Endothelial cell of umbilical vein (primary cell): ENCODE measurements at regions not wholly inside any gene's neighbourhood (a gene's known extent, or its start where the extent isn't known, plus 50 kb on each side); places are given as distances from the start of the nearest gene placed in this dataset.
"Not testable (repeated sequence)": the region's sequence is repeated elsewhere in the genome, so short reads cannot be mapped to it uniquely, and the experiment has no call there.

Experiments
- BruUV-seq: library from RNA; stranded (reverse); fragments of 400-500 nt; replicated peaks from 2 replicates; lab custom pipeline; 2021; lab: Mats Ljungman, UMichigan
- CTCF ChIA-PET: fragments of 300-600, 350-600 bp; sonication (Branson Sonifier 250); formaldehyde crosslinking; loops from one replicate; lab custom pipeline; 2021; ENCODE audit warnings: antibody characterized with exemption, inconsistent platforms; lab: Charles Lee
- POLR2A ChIA-PET: fragments of 300-600, 350-600 bp; sonication (Branson Sonifier 250); formaldehyde crosslinking; loops from one replicate; lab custom pipeline; 2021; ENCODE audit warnings: antibody characterized with exemption, inconsistent platforms; lab: Charles Lee
- DNase-seq: peaks from one replicate; pipeline ENCODE4 v3.0.0-alpha.2; 2011; ENCODE audit warnings: low read depth, low spot score
- FAIRE-seq: peaks from 2 replicates; lab custom pipeline; 2011; peaks lifted over from hg19 to GRCh38; lab: Jason Lieb, UNC
- H2AFZ ChIP-seq: 2 replicates; pipeline ENCODE4 v1.6.0; 2012; ENCODE audit warnings: low read depth, low read length, control low read depth, inconsistent platforms
- H3K27ac ChIP-seq: 2 replicates; pipeline ENCODE4 v1.5.1; 2011; ENCODE audit warnings: low read depth, mild to moderate bottlenecking, control low read depth, low read length, moderate library complexity; ENCODE audit not compliant: insufficient read depth
- H3K27me3 ChIP-seq, 2 experiments: 2 replicates each; pipeline versions ENCODE4 v1.6.0 to v1.6.1; 2011; ENCODE audit warnings: low read length in 2 of 2, mixed read lengths in 1 of 2; ENCODE audit not compliant: control insufficient read depth in 2 of 2, insufficient read depth in 2 of 2
- H3K36me3 ChIP-seq, 2 experiments: 2 replicates in 1 of 2; 3 replicates in 1 of 2; pipeline ENCODE4 v1.5.1; 2011; ENCODE audit warnings: low read length in 2 of 2, mild to moderate bottlenecking in 1 of 2, moderate library complexity in 1 of 2; ENCODE audit not compliant: control insufficient read depth in 2 of 2, insufficient read depth in 2 of 2; ENCODE audit errors: extremely low read depth in 1 of 2
- H3K4me1 ChIP-seq: 3 replicates; pipeline ENCODE4 v1.5.1; 2011; ENCODE audit warnings: mild to moderate bottlenecking, low read length; ENCODE audit not compliant: control insufficient read depth, insufficient read depth; ENCODE audit errors: extremely low read depth
- H3K4me2 ChIP-seq: 2 replicates; pipeline ENCODE4 v1.6.1; 2011; ENCODE audit warnings: low read length, control low read depth, mixed read lengths; ENCODE audit not compliant: insufficient read depth
- H3K4me3 ChIP-seq, 3 experiments: fragments of 200-600 bp in 1 of 3; sonication (generic), shearing (Covaris generic) in 1 of 3; replicated peaks in 1 of 3; 2 replicates each; pipeline ENCODE4 v1.5.1; 2011 to 2016; ENCODE audit warnings: control low read depth in 3 of 3, low read length in 3 of 3, mild to moderate bottlenecking in 2 of 3, inconsistent platforms in 1 of 3, low read depth in 1 of 3, moderate library complexity in 1 of 3; ENCODE audit not compliant: insufficient read depth in 1 of 3
- H3K79me2 ChIP-seq: 2 replicates; pipeline ENCODE4 v1.6.0; 2012; ENCODE audit warnings: low read length, inconsistent platforms; ENCODE audit not compliant: control insufficient read depth, insufficient read depth
- H3K9ac ChIP-seq: replicated peaks from 2 replicates; pipeline ENCODE3; 2011; ENCODE audit warnings: low read length, control low read depth; ENCODE audit not compliant: insufficient read depth; ENCODE audit errors: extremely low read depth
- H3K9me1 ChIP-seq: replicated peaks from 3 replicates; pipeline ENCODE4 v1.6.0; 2011; ENCODE audit warnings: mild to moderate bottlenecking, low read length; ENCODE audit not compliant: control insufficient read depth, insufficient read depth; ENCODE audit errors: extremely low read depth
- H3K9me3 ChIP-seq: replicated peaks from 2 replicates; pipeline ENCODE4 v1.5.1; 2012; ENCODE audit warnings: low read length, inconsistent platforms; ENCODE audit not compliant: control insufficient read depth, insufficient read depth
- H4K20me1 ChIP-seq: replicated peaks from 2 replicates; pipeline ENCODE3; 2011; ENCODE audit warnings: mild to moderate bottlenecking, low read length; ENCODE audit not compliant: control insufficient read depth, insufficient read depth; ENCODE audit errors: extremely low read depth
- CTCF ChIP-seq, 2 donors: IDR thresholded peaks; 1 replicate in 1 of 2; 2 replicates in 1 of 2; pipeline ENCODE4 v1.5.1; 2011; ENCODE audit warnings: low read length in 2 of 2, mild to moderate bottlenecking in 2 of 2, moderate library complexity in 2 of 2, control low read depth in 1 of 2, inconsistent platforms in 1 of 2, low read depth in 1 of 2; ENCODE audit not compliant: insufficient read depth in 1 of 2; ENCODE audit errors: extremely low read depth in 1 of 2
- EZH2 ChIP-seq: IDR thresholded peaks from 2 replicates; pipeline ENCODE4 v1.6.1; 2012; ENCODE audit warnings: borderline replicate concordance, low read depth, mild to moderate bottlenecking, moderate library complexity, low read length, inconsistent platforms; ENCODE audit not compliant: severe bottlenecking
- FOS ChIP-seq: IDR thresholded peaks from 2 replicates; pipeline ENCODE4 v1.6.1; 2011; ENCODE audit warnings: mild to moderate bottlenecking, low read length, moderate library complexity, borderline replicate concordance; ENCODE audit not compliant: insufficient read depth
- GATA2 ChIP-seq: IDR thresholded peaks from 2 replicates; pipeline ENCODE4 v1.7.0; 2011; ENCODE audit warnings: low read depth, mild to moderate bottlenecking, moderate library complexity, mixed read lengths, low read length; ENCODE audit not compliant: insufficient read length, insufficient read depth
- JUN ChIP-seq: IDR thresholded peaks from 2 replicates; pipeline ENCODE4 v1.6.1; 2011; ENCODE audit warnings: borderline replicate concordance, low read depth; ENCODE audit not compliant: insufficient read length, insufficient read depth
- MAX ChIP-seq: IDR thresholded peaks from 2 replicates; pipeline ENCODE4 v1.6.1; 2011; ENCODE audit not compliant: insufficient read depth, insufficient read length
- MYC ChIP-seq: IDR thresholded peaks from one replicate; pipeline ENCODE4 v1.6.1; 2011; ENCODE audit warnings: mild to moderate bottlenecking, low read depth, low read length
- POLR2A ChIP-seq: IDR thresholded peaks from 2 replicates; pipeline ENCODE4 v1.6.1; 2012; ENCODE audit warnings: low read depth, mild to moderate bottlenecking, control low read depth, low read length
- POLR2AphosphoS5 ChIP-seq: IDR thresholded peaks from 2 replicates; pipeline ENCODE4 v1.6.1; 2012; ENCODE audit warnings: low read depth, mild to moderate bottlenecking, control low read depth, low read length, moderate library complexity; ENCODE audit not compliant: insufficient read depth
- dilution Hi-C: fragments of 300-500 bp; cut with MboI; formaldehyde crosslinking; loops from one replicate; pipeline ENCODE4 v1.15.0; 2019; ENCODE audit warnings: low sequenced_read_pairs; ENCODE audit not compliant: extremely low pct_ligation_motif_present
- intact Hi-C: fragments of 100-400 bp; cut with micrococcal nuclease; formaldehyde crosslinking; loops from one replicate; pipeline ENCODE4 v1.10.0; 2022

GRCh38 chrX:1020634-1021166 lies 191.7 kb downstream of the CRLF2 start:
- H3K9ac ChIP-seq, result no peak overlapping the region
- H3K79me2 ChIP-seq, result no peaks in the 10 kb centered on the region
- no peaks in the 10 kb centered on the region for H3K4me1 ChIP-seq
- no peak for TF ChIP-seq JUN
- no peak for TF ChIP-seq MAX
- TF ChIP-seq GATA2, result no peak
- no peak for TF ChIP-seq CTCF (IDR thresholded peaks at IDR 0.05; ENCODE audit: extremely low read depth in 1 of 2, insufficient read depth in 1 of 2, low read depth in 1 of 2, low read length in 2 of 2)
- no peak for TF ChIP-seq POLR2AphosphoS5
- no peak for TF ChIP-seq POLR2A
- no peak for TF ChIP-seq FOS
- TF ChIP-seq MYC, result no peak
- no peak for TF ChIP-seq EZH2
- peaks cover 3% of the 10 kb centered on the region for H3K9me3 ChIP-seq
- DNase-seq (no peak), FAIRE-seq (no peak)
- no TSS peak for BruUV-seq
- H3K9me1 ChIP-seq, result no peaks in the 10 kb centered on the region
- no peaks in the 10 kb centered on the region for H4K20me1 ChIP-seq
- CTCF ChIA-PET, result no interaction called here
- H3K27me3 ChIP-seq, result no peaks in the 10 kb centered on the region
- H2AFZ ChIP-seq, result no peak overlapping the region
- POLR2A ChIA-PET, result no interaction called here
- dilution Hi-C loops (no loop called here), intact Hi-C loops (no loop called here)
- H3K27ac ChIP-seq, result no peak overlapping the region
- H3K4me2 ChIP-seq, result no peak overlapping the region
- no peak overlapping the region for H3K4me3 ChIP-seq
- no peaks in the 10 kb centered on the region for H3K36me3 ChIP-seq

GRCh38 chrX:1016926-1017325 lies 195.5 kb downstream of the CRLF2 start:
- BruUV-seq, POLR2A ChIA-PET, H3K4me3 ChIP-seq, dilution Hi-C loops, H3K36me3 ChIP-seq, DNase-seq, intact Hi-C loops, H3K27ac ChIP-seq, H4K20me1 ChIP-seq, H3K4me2 ChIP-seq, H2AFZ ChIP-seq, H3K9me1 ChIP-seq, CTCF ChIA-PET, H3K9ac ChIP-seq, FAIRE-seq, H3K9me3 ChIP-seq, H3K27me3 ChIP-seq, H3K79me2 ChIP-seq, H3K4me1 ChIP-seq: not testable (repeated sequence)

GRCh38 chrX:1016281-1016680 lies 196.2 kb downstream of the CRLF2 start:
- H3K4me3 ChIP-seq, H3K9ac ChIP-seq, H3K9me1 ChIP-seq, H2AFZ ChIP-seq, H3K27me3 ChIP-seq, H3K4me2 ChIP-seq, FAIRE-seq, dilution Hi-C loops, BruUV-seq, H3K79me2 ChIP-seq, H4K20me1 ChIP-seq, POLR2A ChIA-PET, intact Hi-C loops, H3K9me3 ChIP-seq, H3K36me3 ChIP-seq, H3K27ac ChIP-seq, H3K4me1 ChIP-seq, DNase-seq, CTCF ChIA-PET: not testable (repeated sequence)
